HL-60 (cell line): ENCODE measurements at regions not wholly inside any gene's neighbourhood (a gene's known extent, or its start where the extent isn't known, plus 50 kb on each side); places are given as distances from the start of the nearest gene placed in this dataset.

Experiments
- TF ChIP-seq, protein P1 (sequence below): IDR thresholded peaks from 2 replicates; pipeline ENCODE4 v1.6.1; 2012; ENCODE audit warnings: low read depth; ENCODE audit not compliant: insufficient replicate concordance
- TF ChIP-seq, protein P2 (sequence below): IDR thresholded peaks from one replicate; pipeline ENCODE4 v1.5.1; 2011; ENCODE audit warnings: low read length, control low read depth, inconsistent platforms; ENCODE audit not compliant: insufficient read depth

DNA sequence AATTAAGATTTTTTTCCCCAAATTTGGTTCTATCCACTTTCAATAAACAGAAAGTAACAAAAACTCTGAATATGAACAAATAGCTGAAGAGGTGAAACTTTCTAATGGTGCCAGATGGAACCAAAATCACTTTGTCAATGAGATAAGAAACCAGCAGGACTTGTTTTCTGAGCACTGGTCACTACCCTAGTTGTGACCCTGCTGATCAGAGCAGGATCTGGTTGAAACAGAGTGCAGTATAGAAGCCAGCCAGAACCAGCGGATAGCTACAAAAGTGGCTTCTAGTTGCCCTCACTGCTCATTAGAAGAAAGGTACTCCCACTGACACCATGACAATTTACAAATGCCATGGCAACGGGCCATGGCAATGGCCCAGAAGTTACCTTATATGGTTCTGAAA, 158.3 kb upstream of the PIEZO2 start:
- TF ChIP-seq, protein P1, sequence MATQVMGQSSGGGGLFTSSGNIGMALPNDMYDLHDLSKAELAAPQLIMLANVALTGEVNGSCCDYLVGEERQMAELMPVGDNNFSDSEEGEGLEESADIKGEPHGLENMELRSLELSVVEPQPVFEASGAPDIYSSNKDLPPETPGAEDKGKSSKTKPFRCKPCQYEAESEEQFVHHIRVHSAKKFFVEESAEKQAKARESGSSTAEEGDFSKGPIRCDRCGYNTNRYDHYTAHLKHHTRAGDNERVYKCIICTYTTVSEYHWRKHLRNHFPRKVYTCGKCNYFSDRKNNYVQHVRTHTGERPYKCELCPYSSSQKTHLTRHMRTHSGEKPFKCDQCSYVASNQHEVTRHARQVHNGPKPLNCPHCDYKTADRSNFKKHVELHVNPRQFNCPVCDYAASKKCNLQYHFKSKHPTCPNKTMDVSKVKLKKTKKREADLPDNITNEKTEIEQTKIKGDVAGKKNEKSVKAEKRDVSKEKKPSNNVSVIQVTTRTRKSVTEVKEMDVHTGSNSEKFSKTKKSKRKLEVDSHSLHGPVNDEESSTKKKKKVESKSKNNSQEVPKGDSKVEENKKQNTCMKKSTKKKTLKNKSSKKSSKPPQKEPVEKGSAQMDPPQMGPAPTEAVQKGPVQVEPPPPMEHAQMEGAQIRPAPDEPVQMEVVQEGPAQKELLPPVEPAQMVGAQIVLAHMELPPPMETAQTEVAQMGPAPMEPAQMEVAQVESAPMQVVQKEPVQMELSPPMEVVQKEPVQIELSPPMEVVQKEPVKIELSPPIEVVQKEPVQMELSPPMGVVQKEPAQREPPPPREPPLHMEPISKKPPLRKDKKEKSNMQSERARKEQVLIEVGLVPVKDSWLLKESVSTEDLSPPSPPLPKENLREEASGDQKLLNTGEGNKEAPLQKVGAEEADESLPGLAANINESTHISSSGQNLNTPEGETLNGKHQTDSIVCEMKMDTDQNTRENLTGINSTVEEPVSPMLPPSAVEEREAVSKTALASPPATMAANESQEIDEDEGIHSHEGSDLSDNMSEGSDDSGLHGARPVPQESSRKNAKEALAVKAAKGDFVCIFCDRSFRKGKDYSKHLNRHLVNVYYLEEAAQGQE, result no peak
- TF ChIP-seq, protein P2, sequence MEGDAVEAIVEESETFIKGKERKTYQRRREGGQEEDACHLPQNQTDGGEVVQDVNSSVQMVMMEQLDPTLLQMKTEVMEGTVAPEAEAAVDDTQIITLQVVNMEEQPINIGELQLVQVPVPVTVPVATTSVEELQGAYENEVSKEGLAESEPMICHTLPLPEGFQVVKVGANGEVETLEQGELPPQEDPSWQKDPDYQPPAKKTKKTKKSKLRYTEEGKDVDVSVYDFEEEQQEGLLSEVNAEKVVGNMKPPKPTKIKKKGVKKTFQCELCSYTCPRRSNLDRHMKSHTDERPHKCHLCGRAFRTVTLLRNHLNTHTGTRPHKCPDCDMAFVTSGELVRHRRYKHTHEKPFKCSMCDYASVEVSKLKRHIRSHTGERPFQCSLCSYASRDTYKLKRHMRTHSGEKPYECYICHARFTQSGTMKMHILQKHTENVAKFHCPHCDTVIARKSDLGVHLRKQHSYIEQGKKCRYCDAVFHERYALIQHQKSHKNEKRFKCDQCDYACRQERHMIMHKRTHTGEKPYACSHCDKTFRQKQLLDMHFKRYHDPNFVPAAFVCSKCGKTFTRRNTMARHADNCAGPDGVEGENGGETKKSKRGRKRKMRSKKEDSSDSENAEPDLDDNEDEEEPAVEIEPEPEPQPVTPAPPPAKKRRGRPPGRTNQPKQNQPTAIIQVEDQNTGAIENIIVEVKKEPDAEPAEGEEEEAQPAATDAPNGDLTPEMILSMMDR, result no peak
